ENCODE measurements at regions not wholly inside any gene's neighbourhood (a gene's known extent, or its start where the extent isn't known, plus 50 kb on each side); places are given as distances from the start of the nearest gene placed in this dataset.

GRCh38 chr3:174398761-174399160 is 460.4 kb upstream of the NAALADL2 start:
- H3K4ac ChIP-seq (replicated peaks; ENCODE audit: insufficient read length, low read depth, low read length): peak overlapping the region; percentile 53
- no peaks in the 10 kb centered on the region for H3K79me1 ChIP-seq (ENCODE audit: low read depth, low read length)
- no peak overlapping the region for H3K4me2 ChIP-seq (ENCODE audit: insufficient read depth in 1 of 2, low read depth in 2 of 2, low read length in 2 of 2)
- H4K91ac ChIP-seq (replicated peaks; ENCODE audit: insufficient read length, low read length): peak overlapping the region; percentile 54
- H4K5ac ChIP-seq (ENCODE audit: insufficient read length, low read depth, low read length): no peak overlapping the region
- no peak overlapping the region for H4K8ac ChIP-seq (ENCODE audit: extremely low read depth, insufficient read depth, low read length)
- 50% methylated on average over 1 of the region's 1 CpG; no CpG with 5 or more reads in 1 of the 2 experiments for WGBS, 2 experiments (ENCODE audit: extremely low coverage in 1 of 2, insufficient coverage in 1 of 2, insufficient read length in 1 of 2, insufficient replicate concordance in 2 of 2, low coverage in 1 of 2, low lambda C conversion rate in 2 of 2, missing lambda C conversion rate in 1 of 2)
- H2AK5ac ChIP-seq (ENCODE audit: low read depth, low read length): no peak overlapping the region
- H3K23me2 ChIP-seq (ENCODE audit: low read depth, low read length): no peaks in the 10 kb centered on the region
- POLR2A ChIA-PET (ENCODE audit: partially characterized antibody): no interaction called here
- H3K4me1 ChIP-seq (replicated peaks in 1 of 4; ENCODE audit: control insufficient read depth in 3 of 4, insufficient read depth in 4 of 4, low read length in 3 of 4): no peaks in the 10 kb centered on the region
- H2BK20ac ChIP-seq (ENCODE audit: low read length): no peak overlapping the region
- no peak overlapping the region for H2BK12ac ChIP-seq (ENCODE audit: low read depth, low read length)
- CTCF ChIA-PET (ENCODE audit: partially characterized antibody): interaction anchor here (0.6 to 1.5 kb wide), 6 partner anchors 10 to 1543 kb away, joined by 3 to 6 read pairs (median 4); no protein-coding TSS in a partner anchor
- no peak overlapping the region for H3K4me3 ChIP-seq (ENCODE audit: extremely low read depth in 1 of 4, insufficient read depth in 2 of 4, low read depth in 3 of 4, low read length in 4 of 4)
- H3K79me2 ChIP-seq (ENCODE audit: control insufficient read depth in 1 of 2, insufficient read depth in 2 of 2, low read length in 2 of 2): no peaks in the 10 kb centered on the region
- no peak overlapping the region for H3K27ac ChIP-seq (ENCODE audit: low read depth, low read length)
- DNase-seq (ENCODE audit: low read depth in 1 of 2, low spot score in 2 of 2) (no peak), FAIRE-seq (no peak)
- no peak overlapping the region for H2BK15ac ChIP-seq (ENCODE audit: low read length)
- no peak overlapping the region for H3K9ac ChIP-seq (replicated peaks in 1 of 4; ENCODE audit: extremely low read depth in 1 of 4, low read depth in 3 of 4, low read length in 3 of 4)
- no peak overlapping the region for H2AFZ ChIP-seq (ENCODE audit: low read length)
- no peaks in the 10 kb centered on the region for H4K20me1 ChIP-seq (replicated peaks in 1 of 2; ENCODE audit: control insufficient read depth in 1 of 2, insufficient read depth in 2 of 2, low read length in 2 of 2)
- H3K56ac ChIP-seq (replicated peaks; ENCODE audit: insufficient read length, low read depth, low read length): no peak overlapping the region
- no peak overlapping the region for H3K14ac ChIP-seq (ENCODE audit: insufficient read length)
- no peak overlapping the region for H3K18ac ChIP-seq (ENCODE audit: extremely low read depth, low read length)
- H3K27me3 ChIP-seq (replicated peaks in 1 of 4; ENCODE audit: control insufficient read depth in 3 of 4, extremely low read depth in 1 of 4, insufficient read depth in 3 of 4, low read length in 3 of 4): no peaks in the 10 kb centered on the region
- H2BK120ac ChIP-seq (replicated peaks; ENCODE audit: low read depth, low read length): no peak overlapping the region
- no peak overlapping the region for H2BK5ac ChIP-seq (ENCODE audit: low read depth, low read length)
- no peak overlapping the region for H3K23ac ChIP-seq (ENCODE audit: insufficient read length)
- H3K9me3 ChIP-seq (ENCODE audit: insufficient read depth in 2 of 2, low read depth in 1 of 2, low read length in 1 of 2): no peaks in the 10 kb centered on the region
- no peaks in the 10 kb centered on the region for H3K36me3 ChIP-seq (ENCODE audit: control insufficient read depth in 2 of 4, insufficient read depth in 4 of 4, low read length in 3 of 4)
- TF ChIP-seq USF2 (IDR thresholded peaks at IDR 0.05; ENCODE audit: low read length): no peak
